ENCODE measurements at regions not wholly inside any gene's neighbourhood (a gene's known extent, or its start where the extent isn't known, plus 50 kb on each side); places are given as distances from the start of the nearest gene placed in this dataset.

- H3K4me3 ChIP-seq: no peak overlapping the region
- H3K36me3 ChIP-seq: no peaks in the 10 kb centered on the region
- H3K27ac ChIP-seq: no peak overlapping the region
- DNase-seq (ENCODE audit: low spot score in 2 of 2): no peak
- 65% methylated on average over 5 of the region's 5 CpGs for WGBS
- H3K9me3 ChIP-seq: no peaks in the 10 kb centered on the region
- TF ChIP-seq EP300 (IDR thresholded peaks at IDR 0.05) (no peak), POLR2AphosphoS5 (IDR thresholded peaks at IDR 0.05) (no peak), CTCF (IDR thresholded peaks at IDR 0.05) (no peak), POLR2A (IDR thresholded peaks at IDR 0.05) (no peak)
- H3K27me3 ChIP-seq: no peaks in the 10 kb centered on the region
- H3K4me1 ChIP-seq: no peaks in the 10 kb centered on the region
These were observed 189.5 kb upstream of the LYZL1 start for GRCh38 chr10:29099415-29099814.

DNA sequence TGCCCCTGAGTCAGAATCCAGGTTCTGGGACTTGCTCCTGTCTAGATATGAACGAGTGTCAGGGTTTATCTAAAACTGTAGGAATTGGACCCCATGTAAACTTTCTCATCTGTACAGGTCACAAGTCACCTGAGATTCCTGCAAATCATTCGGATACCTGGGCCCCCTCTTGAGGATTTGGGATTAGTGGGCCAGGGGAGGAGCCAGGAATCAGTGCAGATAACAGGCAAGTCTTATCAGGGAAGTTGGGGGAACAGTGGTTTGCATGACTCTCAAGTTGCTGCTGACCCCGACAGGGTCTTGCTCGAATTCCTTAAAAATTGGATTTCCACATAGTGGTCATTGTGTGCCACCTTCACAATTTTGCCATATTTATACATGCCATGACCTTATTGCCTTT, 188.4 kb upstream of the LYZL1 start:
- no peak for DNase-seq (ENCODE audit: low spot score in 2 of 2)
- Histone ChIP-seq H3K4me1 (no peaks in the 10 kb centered on the region), H3K27me3 (no peaks in the 10 kb centered on the region), H3K4me3 (no peak overlapping the region), H3K9me3 (no peaks in the 10 kb centered on the region), H3K36me3 (no peaks in the 10 kb centered on the region), H3K27ac (no peak overlapping the region)
- 78% methylated on average over 4 of the region's 4 CpGs for WGBS
- no peak for TF ChIP-seq POLR2A (IDR thresholded peaks at IDR 0.05)
- TF ChIP-seq CTCF (IDR thresholded peaks at IDR 0.05): no peak
- TF ChIP-seq EP300 (IDR thresholded peaks at IDR 0.05): no peak
- TF ChIP-seq POLR2AphosphoS5 (IDR thresholded peaks at IDR 0.05): no peak

DNA sequence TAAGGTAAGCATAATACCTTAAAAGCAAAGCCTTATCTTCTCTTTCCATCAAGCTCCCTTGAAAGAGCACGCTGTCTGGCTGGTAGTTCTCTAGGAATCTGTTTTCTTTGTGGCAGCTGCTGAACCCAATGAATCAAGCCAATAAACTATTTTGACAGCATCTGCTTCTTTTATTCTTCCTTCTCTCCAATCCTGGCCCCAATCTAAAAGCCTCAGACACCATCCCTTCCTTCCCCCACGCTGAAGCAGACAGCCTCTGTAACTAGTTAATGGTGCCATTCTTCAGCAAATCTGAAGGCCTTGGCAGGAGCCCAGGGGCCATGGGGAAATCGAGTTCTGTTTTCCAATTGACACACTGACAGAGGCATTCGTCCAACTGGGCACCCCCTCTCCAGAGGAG, 186.6 kb upstream of the LYZL1 start:
- H3K27me3 ChIP-seq: no peaks in the 10 kb centered on the region
- no peak for TF ChIP-seq EP300 (IDR thresholded peaks at IDR 0.05)
- no peak for TF ChIP-seq CTCF (IDR thresholded peaks at IDR 0.05)
- no peak for TF ChIP-seq POLR2AphosphoS5 (IDR thresholded peaks at IDR 0.05)
- TF ChIP-seq POLR2A (IDR thresholded peaks at IDR 0.05): no peak
- no peak overlapping the region for H3K27ac ChIP-seq
- H3K4me1 ChIP-seq: no peaks in the 10 kb centered on the region
- 17% methylated on average over 4 of the region's 4 CpGs for WGBS
- no peaks in the 10 kb centered on the region for H3K36me3 ChIP-seq
- H3K9me3 ChIP-seq: no peaks in the 10 kb centered on the region
- H3K4me3 ChIP-seq: no peak overlapping the region
- no peak for DNase-seq (ENCODE audit: low spot score in 2 of 2)

DNA sequence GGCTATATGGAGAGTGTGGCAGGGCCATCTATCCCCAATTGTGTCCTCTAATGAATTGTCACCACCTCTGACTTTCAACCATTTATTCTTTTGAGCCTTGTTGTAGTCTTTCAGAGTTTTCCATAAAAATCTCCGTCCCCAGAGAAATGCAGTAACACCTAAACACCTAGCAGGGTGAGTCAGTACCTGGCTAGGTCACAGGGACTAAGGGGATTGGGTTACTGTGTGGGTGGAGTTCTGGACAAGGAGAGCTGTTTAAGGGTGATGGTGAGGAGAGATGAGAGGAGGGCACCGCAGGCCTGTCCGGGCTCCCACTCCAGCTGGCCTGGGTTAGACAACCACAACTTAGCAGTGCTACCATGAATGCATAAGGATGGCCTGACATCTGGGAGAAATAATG, 186.2 kb upstream of the LYZL1 start:
- Histone ChIP-seq H3K27me3 (no peaks in the 10 kb centered on the region), H3K9me3 (no peaks in the 10 kb centered on the region), H3K27ac (no peak overlapping the region), H3K4me3 (no peak overlapping the region), H3K4me1 (no peaks in the 10 kb centered on the region), H3K36me3 (no peaks in the 10 kb centered on the region)
- no peak for DNase-seq (ENCODE audit: low spot score in 2 of 2)
- 53% methylated on average over 3 of the region's 3 CpGs for WGBS
- TF ChIP-seq CTCF (IDR thresholded peaks at IDR 0.05): no peak

DNA sequence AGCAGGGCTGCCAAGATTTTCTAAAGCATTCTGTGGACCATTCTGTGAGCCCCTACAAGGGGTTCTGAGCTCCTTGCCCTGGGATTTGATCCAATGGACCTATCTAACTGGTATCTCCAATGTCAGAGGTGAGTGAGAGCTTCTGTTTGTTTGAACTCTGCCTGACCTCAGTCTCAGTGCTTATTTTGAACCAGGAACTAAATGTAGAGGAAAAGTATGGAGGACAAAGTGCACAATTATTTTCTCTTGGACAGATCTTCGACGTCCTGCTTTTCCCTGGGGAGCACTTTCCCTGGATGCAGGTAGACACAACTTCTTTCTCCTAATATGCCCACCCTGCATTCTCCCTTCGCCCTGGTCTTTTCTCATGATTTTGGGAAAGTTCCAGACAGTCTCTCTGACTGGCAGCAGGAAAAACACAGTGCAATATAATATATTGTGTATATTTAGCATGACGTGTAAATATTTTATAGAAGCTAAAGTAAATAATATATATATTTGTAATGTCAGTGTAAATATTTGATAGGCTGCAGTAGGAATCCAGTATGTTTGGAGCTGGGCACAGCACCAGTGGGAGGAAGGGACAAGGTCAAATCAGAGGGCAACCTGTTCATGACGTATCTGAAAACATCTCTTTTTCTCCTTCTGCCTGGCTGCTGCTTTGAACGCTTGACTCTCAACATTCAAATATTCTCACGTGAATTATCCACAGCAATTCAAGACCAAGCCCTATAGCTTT, 184.0 kb upstream of the LYZL1 start:
- no peak overlapping the region for H3K27ac ChIP-seq
- no peaks in the 10 kb centered on the region for H3K4me1 ChIP-seq
- no peaks in the 10 kb centered on the region for H3K36me3 ChIP-seq
- H3K27me3 ChIP-seq: no peaks in the 10 kb centered on the region
- no peak overlapping the region for H3K4me3 ChIP-seq
- 54% methylated on average over 7 of the region's 7 CpGs for WGBS
- no peak for DNase-seq (ENCODE audit: low spot score in 2 of 2)
- H3K9me3 ChIP-seq: no peaks in the 10 kb centered on the region
- no peak for TF ChIP-seq POLR2AphosphoS5 (IDR thresholded peaks at IDR 0.05)
